Islet precursor cell (in vitro differentiated cells): ENCODE measurements at regions not wholly inside any gene's neighbourhood (a gene's known extent, or its start where the extent isn't known, plus 50 kb on each side); places are given as distances from the start of the nearest gene placed in this dataset.

Experiments used
- DNase-seq: peaks from one replicate; pipeline ENCODE4 v3.0.0-alpha.2; 2018

GRCh38 chr9:91073049-91073810, 271.6 kb downstream of the SYK start:
- DNase-seq, result peak; percentile 36

- peak; percentile 24 for DNase-seq
Measured at GRCh38 chr9:91073811-91074771, 272.5 kb downstream of the SYK start.

GRCh38 chr9:91074866-91075265, 273.2 kb downstream of the SYK start:
- DNase-seq, result peak; percentile 58

GRCh38 chr9:91075279-91075678, 273.7 kb downstream of the SYK start:
- peak; percentile 77 for DNase-seq

GRCh38 chr9:91077624-91078368, 276.2 kb downstream of the SYK start:
- peak; percentile 75 for DNase-seq

GRCh38 chr9:91078369-91078695, 276.7 kb downstream of the SYK start:
- DNase-seq, result peak; percentile 35

- DNase-seq, result no peak
Measured at GRCh38 chr9:91082731-91083130, 279.0 kb downstream of the AUH start.

- DNase-seq, result peak; percentile 44
Measured at GRCh38 chr9:91084896-91085516, 276.7 kb downstream of the AUH start.

GRCh38 chr9:91085517-91086291, 276.0 kb downstream of the AUH start:
- DNase-seq, result peak; percentile 15

GRCh38 chr9:91086657-91087461, 274.9 kb downstream of the AUH start:
- DNase-seq, result no peak

GRCh38 chr9:91087462-91087759, 274.3 kb downstream of the AUH start:
- no peak for DNase-seq

- DNase-seq, result peak; percentile 61
Measured at GRCh38 chr9:91089405-91090129, 272.2 kb downstream of the AUH start.

GRCh38 chr9:91090130-91090410, 271.6 kb downstream of the AUH start:
- DNase-seq, result no peak

GRCh38 chr9:91092214-91092613, 269.5 kb downstream of the AUH start:
- DNase-seq, result peak; percentile 27

- DNase-seq, result no peak
Measured at GRCh38 chr9:91094324-91095088, 267.2 kb downstream of the AUH start.

GRCh38 chr9:91098203-91098850, 263.4 kb downstream of the AUH start:
- DNase-seq, result peak; percentile 69

- DNase-seq, result no peak
Measured at GRCh38 chr9:91099436-91099835, 262.3 kb downstream of the AUH start.

GRCh38 chr9:91100878-91101450, 260.8 kb downstream of the AUH start:
- DNase-seq, result no peak

GRCh38 chr9:91101611-91102168, 260.0 kb downstream of the AUH start:
- no peak for DNase-seq
